PC-9 (cell line): ENCODE measurements at regions not wholly inside any gene's neighbourhood (a gene's known extent, or its start where the extent isn't known, plus 50 kb on each side); places are given as distances from the start of the nearest gene placed in this dataset.

Experiments
- CTCF ChIP-seq: fragments of 200-600 bp; sonication (generic); conservative IDR thresholded peaks from 2 replicates; pipeline ENCODE4 v1.6.1; 2017; ENCODE audit warnings: mixed run types, antibody characterized with exemption, mild to moderate bottlenecking, moderate library complexity
- EZH2 ChIP-seq: fragments of 200-600 bp; sonication (generic); IDR thresholded peaks from 2 replicates; pipeline ENCODE4 v1.8.0; 2017; ENCODE audit warnings: antibody characterized with exemption, low read depth

GRCh38 chr22:47927648-47928210 lies 1165.3 kb downstream of the TBC1D22A start:
- TF ChIP-seq CTCF = no peak
- no peak for TF ChIP-seq EZH2
